ENCODE measurements at regions not wholly inside any gene's neighbourhood (a gene's known extent, or its start where the extent isn't known, plus 50 kb on each side); places are given as distances from the start of the nearest gene placed in this dataset.

GRCh38 chr11:131042041-131042390, 125.7 kb upstream of the SNX19 start:
- Histone ChIP-seq H3K27ac (ENCODE audit: extremely low read depth, low read depth, low read length) (no peak overlapping the region), H3K9me3 (ENCODE audit: control insufficient read depth, insufficient read depth, low read depth, low read length) (no peaks in the 10 kb centered on the region), H3K4me1 (ENCODE audit: control insufficient read depth, insufficient read depth, low read length) (no peaks in the 10 kb centered on the region), H3K36me3 (ENCODE audit: control insufficient read depth in 2 of 2, insufficient read depth in 1 of 2, low read length in 2 of 2) (no peaks in the 10 kb centered on the region), H3K4me3 (ENCODE audit: low read depth, low read length) (no peak overlapping the region)
- ChIA-PET CTCF (interaction anchor here (0.7 to 1.7 kb wide), 3 partner anchors 17 to 171 kb away, joined by 3 to 5 read pairs (median 4); no protein-coding TSS in a partner anchor), POLR2A (no interaction called here)
- TF ChIP-seq ZNF362 (tag by site-specific recombination; IDR thresholded peaks at IDR 0.05): no peak
- TF ChIP-seq ZNF544 (tag by site-specific recombination; IDR thresholded peaks at IDR 0.05): no peak
- no peak for TF ChIP-seq ZNF112 (tag by site-specific recombination; IDR thresholded peaks at IDR 0.05)
- TF ChIP-seq ZNF548 (tag by site-specific recombination; IDR thresholded peaks at IDR 0.05): no peak
- no peak for TF ChIP-seq ZNF366 (tag by site-specific recombination; conservative IDR thresholded peaks at IDR 0.05)
- no peak for TF ChIP-seq ZNF24 (tag by site-specific recombination; IDR thresholded peaks at IDR 0.05)
- no peak for TF ChIP-seq RBAK (tag by site-specific recombination; IDR thresholded peaks at IDR 0.05)
- TF ChIP-seq BCL6B (tag by site-specific recombination; IDR thresholded peaks at IDR 0.05): no peak
- TF ChIP-seq MYNN (tag by site-specific recombination; IDR thresholded peaks at IDR 0.05; ENCODE audit: borderline replicate concordance): no peak
- TF ChIP-seq ZBTB49 (tag by site-specific recombination; IDR thresholded peaks at IDR 0.05; ENCODE audit: low read depth): no peak
- TF ChIP-seq TCF7L2 (IDR thresholded peaks at IDR 0.05; ENCODE audit: borderline replicate concordance, low read depth, low read length): no peak
- TF ChIP-seq ZNF488 (tag by site-specific recombination; IDR thresholded peaks at IDR 0.05): no peak
- TF ChIP-seq PRDM4 (tag by site-specific recombination; IDR thresholded peaks at IDR 0.05): no peak
- no peak for TF ChIP-seq ZNF354C (tag by site-specific recombination; IDR thresholded peaks at IDR 0.05; ENCODE audit: borderline replicate concordance, low read depth)
- no peak for TF ChIP-seq KLF7 (tag by site-specific recombination; IDR thresholded peaks at IDR 0.05; ENCODE audit: borderline replicate concordance)
- no peak for TF ChIP-seq KLF1 (tag by site-specific recombination; IDR thresholded peaks at IDR 0.05)
- TF ChIP-seq ZBTB20 (tag by site-specific recombination; IDR thresholded peaks at IDR 0.05): no peak

- no peak overlapping the region for H3K4me3 ChIP-seq (ENCODE audit: low read depth, low read length)
- no peaks in the 10 kb centered on the region for H3K36me3 ChIP-seq (ENCODE audit: control insufficient read depth in 2 of 2, insufficient read depth in 1 of 2, low read length in 2 of 2)
- CTCF ChIA-PET: interaction anchor here (0.6 to 1.7 kb wide), 4 partner anchors 18 to 147 kb away, joined by 3 to 5 read pairs (median 3); no protein-coding TSS in a partner anchor
- H3K27ac ChIP-seq (ENCODE audit: extremely low read depth, low read depth, low read length): no peak overlapping the region
- H3K9me3 ChIP-seq (ENCODE audit: control insufficient read depth, insufficient read depth, low read depth, low read length): no peaks in the 10 kb centered on the region
- no peaks in the 10 kb centered on the region for H3K4me1 ChIP-seq (ENCODE audit: control insufficient read depth, insufficient read depth, low read length)
- POLR2A ChIA-PET: no interaction called here
- no peak for TF ChIP-seq WT1 (tag by site-specific recombination; IDR thresholded peaks at IDR 0.05)
- no peak for TF ChIP-seq ZNF423 (tag by site-specific recombination; IDR thresholded peaks at IDR 0.05)
- no peak for TF ChIP-seq ZSCAN30 (tag by site-specific recombination; IDR thresholded peaks at IDR 0.05)
- TF ChIP-seq SP2 (tag by site-specific recombination; IDR thresholded peaks at IDR 0.05): no peak
- TF ChIP-seq TSHZ1 (tag by site-specific recombination; IDR thresholded peaks at IDR 0.05; ENCODE audit: borderline replicate concordance): no peak
- no peak for TF ChIP-seq ZNF621 (tag by site-specific recombination; IDR thresholded peaks at IDR 0.05)
- no peak for TF ChIP-seq ZNF501 (tag by site-specific recombination; IDR thresholded peaks at IDR 0.05)
- no peak for TF ChIP-seq OVOL3 (tag by site-specific recombination; IDR thresholded peaks at IDR 0.05)
- no peak for TF ChIP-seq SCRT1 (tag by site-specific recombination; IDR thresholded peaks at IDR 0.05; ENCODE audit: borderline replicate concordance)
These were observed 127.0 kb upstream of the SNX19 start for GRCh38 chr11:131043251-131043650.

Measured in HEK293 (cell line).